HL-60 (cell line): ENCODE measurements at regions not wholly inside any gene's neighbourhood (a gene's known extent, or its start where the extent isn't known, plus 50 kb on each side); places are given as distances from the start of the nearest gene placed in this dataset.

Experiments
- DNase-seq, 2 experiments: peaks; one replicate each; pipeline ENCODE4 v3.0.0-alpha.2; 2010 to 2020; ENCODE audit warnings: low read depth in 1 of 2, low spot score in 1 of 2
- H3K27ac ChIP-seq: fragments of 250-450 bp; sonication (Bioruptor Pico); replicated peaks from 2 replicates; pipeline ENCODE4 v1.5.1; 2020; ENCODE audit warnings: mild to moderate bottlenecking, moderate library complexity
- H3K27me3 ChIP-seq: fragments of 250-450 bp; sonication (Bioruptor Pico); 2 replicates; pipeline ENCODE4 v1.5.1; 2021; ENCODE audit warnings: mild to moderate bottlenecking, moderate library complexity; ENCODE audit not compliant: insufficient read depth, poor library complexity, severe bottlenecking
- H3K4me3 ChIP-seq: replicated peaks from 2 replicates; pipeline ENCODE4 v1.5.1; 2011; ENCODE audit warnings: mild to moderate bottlenecking, control low read depth, low read length; ENCODE audit not compliant: insufficient read depth
- CTCF ChIP-seq: IDR thresholded peaks from one replicate; pipeline ENCODE4 v1.5.1; 2011; ENCODE audit warnings: low read length, control low read depth, inconsistent platforms; ENCODE audit not compliant: insufficient read depth
- GABPA ChIP-seq: IDR thresholded peaks from 2 replicates; pipeline ENCODE4 v1.6.1; 2012; ENCODE audit warnings: low read depth
- POLR2AphosphoS5 ChIP-seq: IDR thresholded peaks from 2 replicates; pipeline ENCODE4 v1.6.1; 2012; ENCODE audit warnings: low read depth
- REST ChIP-seq: IDR thresholded peaks from 2 replicates; pipeline ENCODE4 v1.6.1; 2012; ENCODE audit warnings: low read depth; ENCODE audit not compliant: insufficient replicate concordance
- SPI1 ChIP-seq: IDR thresholded peaks from 2 replicates; pipeline ENCODE4 v1.6.1; 2012; ENCODE audit warnings: low read depth, mild to moderate bottlenecking, borderline replicate concordance

- no peak overlapping the region for H3K4me3 ChIP-seq
- no peaks in the 10 kb centered on the region for H3K27me3 ChIP-seq
- TF ChIP-seq POLR2AphosphoS5 (no peak), REST (no peak), GABPA (no peak), SPI1 (no peak)
- no peak for DNase-seq
- no peak overlapping the region for H3K27ac ChIP-seq
Observed at GRCh38 chr22:26737262-26737661, 79.9 kb downstream of the MIAT start.

GRCh38 chr22:26740253-26740652 lies 82.9 kb downstream of the MIAT start:
- no peaks in the 10 kb centered on the region for H3K27me3 ChIP-seq
- H3K4me3 ChIP-seq = no peak overlapping the region
- no peak for DNase-seq
- TF ChIP-seq SPI1 (no peak), CTCF (no peak), POLR2AphosphoS5 (no peak), GABPA (no peak), REST (no peak)
- H3K27ac ChIP-seq = no peak overlapping the region

- no peak for DNase-seq
- Histone ChIP-seq H3K27me3 (no peaks in the 10 kb centered on the region), H3K4me3 (no peak overlapping the region), H3K27ac (no peak overlapping the region)
- no peak for TF ChIP-seq SPI1
- no peak for TF ChIP-seq POLR2AphosphoS5
- no peak for TF ChIP-seq CTCF
- TF ChIP-seq REST = no peak
- no peak for TF ChIP-seq GABPA
Observed at GRCh38 chr22:26743149-26743548, 85.8 kb downstream of the MIAT start.
